ENCODE measurements at regions not wholly inside any gene's neighbourhood (a gene's known extent, or its start where the extent isn't known, plus 50 kb on each side); places are given as distances from the start of the nearest gene placed in this dataset.

DNA sequence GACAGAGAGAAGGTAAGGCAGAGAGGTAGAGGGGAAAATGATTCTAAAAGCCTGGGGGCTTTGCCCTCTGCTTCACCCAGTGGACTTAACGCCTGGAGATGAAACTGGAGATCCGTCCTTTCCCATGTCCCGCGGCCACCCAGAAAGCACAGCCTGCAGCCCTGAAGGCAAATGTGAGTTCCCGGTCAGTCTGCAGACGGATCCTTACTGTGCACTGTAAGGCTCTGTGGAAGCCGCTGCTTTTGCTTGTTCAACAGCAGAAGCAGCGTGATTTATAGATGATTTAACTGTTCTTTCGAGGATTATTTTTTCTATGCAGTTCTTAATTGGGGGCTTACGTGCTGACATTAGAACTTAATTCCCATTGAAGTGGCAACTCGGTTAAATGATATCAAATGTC is 290.4 kb downstream of the FOXL1 start:
- intact Hi-C loops (cut with DNase I) = loop anchor here in 5 of 10 donors (5.0 to 10.0 kb wide), 5 partner anchors 116 to 176 kb away; no protein-coding TSS in a partner anchor
- no peak for ATAC-seq
- 88 to 91% (median 90%) methylated on average over 11 of the region's 11 CpGs for WGBS, 4 donors

DNA sequence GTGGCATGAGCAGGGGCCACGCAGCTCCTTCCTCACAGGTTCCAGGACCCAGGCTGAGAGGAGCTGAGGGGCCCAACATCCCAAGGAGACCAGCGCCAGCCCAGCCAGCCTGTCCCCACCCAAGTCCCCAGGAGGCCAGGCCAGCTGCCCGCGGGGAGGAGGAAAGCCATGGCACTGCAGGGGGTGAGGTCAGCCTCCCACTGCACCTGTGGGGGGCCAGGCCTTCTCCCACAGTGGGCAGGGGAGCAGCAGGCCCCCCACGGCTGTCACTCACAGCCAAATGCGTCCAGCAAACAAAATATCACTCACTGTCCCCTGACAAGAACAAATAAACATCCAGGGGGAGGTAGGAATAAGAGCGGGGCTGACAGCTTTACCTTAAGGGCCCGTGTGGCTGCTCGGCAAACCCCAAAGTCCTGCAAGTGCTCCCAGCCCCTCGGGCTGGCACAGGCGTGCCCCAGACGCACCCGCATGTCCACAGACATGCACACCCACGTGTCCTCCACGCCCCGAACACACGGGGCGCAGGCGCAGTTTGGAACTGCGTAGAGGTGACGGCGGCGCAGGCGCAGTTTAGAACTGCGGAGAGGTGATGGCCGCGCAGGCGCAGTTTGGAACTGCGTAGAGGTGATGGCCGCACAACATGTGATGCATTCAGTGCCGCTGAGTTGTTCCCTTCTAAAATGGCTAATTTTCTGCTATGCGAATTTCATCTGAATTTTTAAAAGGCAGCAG is 291.1 kb downstream of the FOXL1 start:
- no peak overlapping the region for H3K27ac ChIP-seq
- no peak for ATAC-seq
- no peaks in the 10 kb centered on the region for H3K27me3 ChIP-seq
- intact Hi-C loops (cut with DNase I) = loop anchor here in 5 of 10 donors (5.0 to 10.0 kb wide), 5 partner anchors 115 to 175 kb away; no protein-coding TSS in a partner anchor
- DNase-seq = no peak
- H3K36me3 ChIP-seq = no peaks in the 10 kb centered on the region
- TF ChIP-seq POLR2A (IDR thresholded peaks at IDR 0.05) = no peak
- TF ChIP-seq, protein P1, sequence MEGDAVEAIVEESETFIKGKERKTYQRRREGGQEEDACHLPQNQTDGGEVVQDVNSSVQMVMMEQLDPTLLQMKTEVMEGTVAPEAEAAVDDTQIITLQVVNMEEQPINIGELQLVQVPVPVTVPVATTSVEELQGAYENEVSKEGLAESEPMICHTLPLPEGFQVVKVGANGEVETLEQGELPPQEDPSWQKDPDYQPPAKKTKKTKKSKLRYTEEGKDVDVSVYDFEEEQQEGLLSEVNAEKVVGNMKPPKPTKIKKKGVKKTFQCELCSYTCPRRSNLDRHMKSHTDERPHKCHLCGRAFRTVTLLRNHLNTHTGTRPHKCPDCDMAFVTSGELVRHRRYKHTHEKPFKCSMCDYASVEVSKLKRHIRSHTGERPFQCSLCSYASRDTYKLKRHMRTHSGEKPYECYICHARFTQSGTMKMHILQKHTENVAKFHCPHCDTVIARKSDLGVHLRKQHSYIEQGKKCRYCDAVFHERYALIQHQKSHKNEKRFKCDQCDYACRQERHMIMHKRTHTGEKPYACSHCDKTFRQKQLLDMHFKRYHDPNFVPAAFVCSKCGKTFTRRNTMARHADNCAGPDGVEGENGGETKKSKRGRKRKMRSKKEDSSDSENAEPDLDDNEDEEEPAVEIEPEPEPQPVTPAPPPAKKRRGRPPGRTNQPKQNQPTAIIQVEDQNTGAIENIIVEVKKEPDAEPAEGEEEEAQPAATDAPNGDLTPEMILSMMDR (IDR thresholded peaks at IDR 0.05) = no peak
- peaks cover 0 to 21% (median 11%) of the 10 kb centered on the region in 12 donors for H3K4me1 ChIP-seq
- H3K9me3 ChIP-seq = peaks cover 0 to 7% (median 0%) of the 10 kb centered on the region in 12 donors
- no peak overlapping the region for H3K4me3 ChIP-seq
- WGBS, 4 donors = 88 to 95% (median 93%) methylated on average over 29 to 32 of the region's 32 CpGs

More for the DNA sequence above, 290.4 kb downstream of the FOXL1 start:
- no peaks in the 10 kb centered on the region for H3K27me3 ChIP-seq
- no peaks in the 10 kb centered on the region for H3K36me3 ChIP-seq
- peaks cover 0 to 7% (median 0%) of the 10 kb centered on the region in 12 donors for H3K9me3 ChIP-seq
- H3K4me1 ChIP-seq = peaks cover 0 to 21% (median 11%) of the 10 kb centered on the region in 12 donors
- DNase-seq = no peak
- TF ChIP-seq, protein P1 (IDR thresholded peaks at IDR 0.05) = no peak
- no peak for TF ChIP-seq POLR2A (IDR thresholded peaks at IDR 0.05)
- no peak overlapping the region for H3K4me3 ChIP-seq
- H3K27ac ChIP-seq = no peak overlapping the region

DNA sequence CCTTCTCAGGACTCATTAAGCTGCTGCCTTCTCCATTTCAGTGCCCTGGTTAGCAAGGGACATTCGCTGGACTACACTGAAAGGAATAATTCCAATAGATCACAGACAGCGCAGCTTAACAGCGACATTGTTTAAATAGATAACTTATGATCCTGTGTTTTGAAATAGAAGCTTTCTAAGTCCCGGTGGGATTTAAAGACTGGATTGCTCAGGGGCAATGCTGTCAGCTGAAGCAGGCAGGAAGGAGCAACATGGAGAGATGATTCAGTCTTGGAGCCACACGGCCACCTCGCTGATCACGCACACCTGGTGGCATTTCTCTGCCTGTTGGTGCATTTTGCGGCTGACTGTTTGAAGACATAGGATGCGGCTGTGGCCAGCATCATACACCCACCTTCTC is 292.0 kb downstream of the FOXL1 start:
- H3K4me1 ChIP-seq = peaks cover 0 to 16% (median 9%) of the 10 kb centered on the region in 12 donors

DNA sequence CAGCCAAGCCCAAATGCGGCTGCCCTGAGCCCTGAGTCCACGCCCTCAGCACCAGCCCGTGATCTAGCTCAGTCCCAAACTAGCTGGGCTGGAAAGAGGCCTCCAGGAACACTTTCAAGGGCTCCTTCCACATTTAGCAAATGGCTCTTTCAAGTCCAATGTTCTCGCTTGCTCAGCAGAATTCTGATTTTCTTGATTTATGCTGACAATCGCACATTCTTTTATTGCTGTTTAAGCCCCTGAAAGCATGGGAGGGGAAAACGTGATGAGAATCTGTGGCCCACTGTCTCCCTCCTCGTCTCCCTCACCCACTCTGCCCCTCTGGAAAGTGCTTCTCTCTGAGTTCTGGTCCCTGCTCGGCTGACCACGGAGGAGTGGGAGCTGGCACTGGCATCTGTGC is 293.8 kb downstream of the FOXL1 start:
- WGBS, 4 donors = 89 to 95% (median 91%) methylated on average over 9 of the region's 9 CpGs
- DNase-seq = no peak
- TF ChIP-seq, protein P1 (IDR thresholded peaks at IDR 0.05) = no peak
- no peak for TF ChIP-seq POLR2A (IDR thresholded peaks at IDR 0.05)
- Histone ChIP-seq H3K4me1 (peaks cover 0 to 2% (median 0%) of the 10 kb centered on the region in 12 donors), H3K36me3 (no peaks in the 10 kb centered on the region), H3K9me3 (peaks cover 0 to 7% (median 0%) of the 10 kb centered on the region in 12 donors), H3K27me3 (no peaks in the 10 kb centered on the region), H3K4me3 (no peak overlapping the region), H3K27ac (no peak overlapping the region)
- intact Hi-C loops (cut with DNase I) = no loop called here
- no peak for ATAC-seq

More for the DNA sequence above, 292.0 kb downstream of the FOXL1 start:
- WGBS, 4 donors = 72 to 86% (median 82%) methylated on average over 9 of the region's 9 CpGs
- DNase-seq = no peak
- H3K4me3 ChIP-seq = no peak overlapping the region
- no peaks in the 10 kb centered on the region for H3K27me3 ChIP-seq
- H3K27ac ChIP-seq = no peak overlapping the region
- intact Hi-C loops (cut with DNase I) = no loop called here
- H3K9me3 ChIP-seq = peaks cover 0 to 7% (median 0%) of the 10 kb centered on the region in 12 donors
- ATAC-seq = no peak
- no peaks in the 10 kb centered on the region for H3K36me3 ChIP-seq
- no peak for TF ChIP-seq POLR2A (IDR thresholded peaks at IDR 0.05)
- TF ChIP-seq, protein P1 (IDR thresholded peaks at IDR 0.05) = no peak

Data from heart left ventricle (tissue), 16 donors.